ENCODE measurements at regions not wholly inside any gene's neighbourhood (a gene's known extent, or its start where the extent isn't known, plus 50 kb on each side); places are given as distances from the start of the nearest gene placed in this dataset.
A peak's percentile ranks its signal among the peaks of the same experiment; 100 is the strongest.
"Not testable (repeated sequence)": the region's sequence is repeated elsewhere in the genome, so short reads cannot be mapped to it uniquely, and the experiment has no call there.

- TF ChIP-seq ZFX (IDR thresholded peaks at IDR 0.05), result no peak
- peak; percentile 18 for TF ChIP-seq CTCF (conservative IDR thresholded peaks at IDR 0.05)
- H3K27ac ChIP-seq, result no peak overlapping the region
Measured at GRCh38 chr19:31882709-31883108, 462.7 kb upstream of the ZNF507 start.

GRCh38 chr19:31883296-31883990 is 462.0 kb upstream of the ZNF507 start:
- H3K27ac ChIP-seq, result no peak overlapping the region
- no peak for TF ChIP-seq ZFX (IDR thresholded peaks at IDR 0.05)
- no peak for TF ChIP-seq CTCF (conservative IDR thresholded peaks at IDR 0.05)

GRCh38 chr19:31885280-31885853 is 460.0 kb upstream of the ZNF507 start:
- no peak overlapping the region for H3K27ac ChIP-seq
- no peak for TF ChIP-seq ZFX (IDR thresholded peaks at IDR 0.05)
- TF ChIP-seq CTCF (conservative IDR thresholded peaks at IDR 0.05), result peak; percentile 16; the same call in 1 of the 2 replicates

GRCh38 chr19:31890230-31890629 is 455.2 kb upstream of the ZNF507 start:
- TF ChIP-seq ZFX (IDR thresholded peaks at IDR 0.05), result no peak
- no peak for TF ChIP-seq CTCF (conservative IDR thresholded peaks at IDR 0.05)
- no peak overlapping the region for H3K27ac ChIP-seq

GRCh38 chr19:31892060-31892459 is 453.4 kb upstream of the ZNF507 start:
- no peak overlapping the region for H3K27ac ChIP-seq
- no peak for TF ChIP-seq ZFX (IDR thresholded peaks at IDR 0.05)
- TF ChIP-seq CTCF (conservative IDR thresholded peaks at IDR 0.05), result no peak

- not testable (repeated sequence) for H3K27ac ChIP-seq
Measured at GRCh38 chr19:31893491-31893890, 451.9 kb upstream of the ZNF507 start.

GRCh38 chr19:31894451-31894850 is 451.0 kb upstream of the ZNF507 start:
- no peak overlapping the region for H3K27ac ChIP-seq
- no peak for TF ChIP-seq ZFX (IDR thresholded peaks at IDR 0.05)
- TF ChIP-seq CTCF (conservative IDR thresholded peaks at IDR 0.05), result no peak

- no peak overlapping the region for H3K27ac ChIP-seq
- TF ChIP-seq CTCF (conservative IDR thresholded peaks at IDR 0.05) (no peak), ZFX (IDR thresholded peaks at IDR 0.05) (no peak)
Measured at GRCh38 chr19:31897292-31897691, 448.1 kb upstream of the ZNF507 start.

Data from C4-2B (cell line).